SK-N-SH treated with all-trans-retinoic acid at 6 μM for 48 hours (cell line): ENCODE measurements at regions not wholly inside any gene's neighbourhood (a gene's known extent, or its start where the extent isn't known, plus 50 kb on each side); places are given as distances from the start of the nearest gene placed in this dataset.
"Not testable (repeated sequence)": the region's sequence is repeated elsewhere in the genome, so short reads cannot be mapped to it uniquely, and the experiment has no call there.

Source experiments
- ATAC-seq: fragments of 200-7000 bp; cut with Tn5 transposase; 3 replicates; pipeline ENCODE4 v1.9.1; 2020; ENCODE audit warnings: mild to moderate bottlenecking, moderate library complexity
- ARNTL ChIP-seq: fragments of 450-650 bp; formaldehyde crosslinking; IDR thresholded peaks from 2 replicates; pipeline ENCODE4 v1.5.0; 2020; ENCODE audit warnings: low read depth, mild to moderate bottlenecking, moderate library complexity, borderline replicate concordance
- BACH2 ChIP-seq: fragments of 250-450 bp; sonication (Bioruptor Pico); IDR thresholded peaks from 2 replicates; pipeline ENCODE4 v1.9.0; 2021; ENCODE audit warnings: mild to moderate bottlenecking, borderline replicate concordance
- CREB5 ChIP-seq: fragments of 250-450 bp; sonication (Bioruptor Pico); IDR thresholded peaks from 2 replicates; pipeline ENCODE4 v1.5.1; 2020; ENCODE audit warnings: low read depth, mild to moderate bottlenecking, moderate library complexity
- CSDC2 ChIP-seq: fragments of 250-450 bp; sonication (Bioruptor Pico); IDR thresholded peaks from 2 replicates; pipeline ENCODE4 v1.5.0; 2020; ENCODE audit warnings: mild to moderate bottlenecking, moderate library complexity
- CSRNP3 ChIP-seq: fragments of 250-450 bp; sonication (Bioruptor Pico); IDR thresholded peaks from 2 replicates; pipeline ENCODE4 v1.5.1; 2021; ENCODE audit warnings: mild to moderate bottlenecking, moderate library complexity
- ESRRG ChIP-seq: fragments of 250-450 bp; sonication (Bioruptor Pico); IDR thresholded peaks from 2 replicates; pipeline ENCODE4 v1.6.1; 2021; ENCODE audit warnings: mild to moderate bottlenecking
- GLIS3 ChIP-seq: fragments of 250-450 bp; sonication (Bioruptor Pico); IDR thresholded peaks from 2 replicates; pipeline ENCODE4 v1.5.0; 2020; ENCODE audit warnings: mild to moderate bottlenecking, moderate library complexity
- ISL1 ChIP-seq: fragments of 250-450 bp; sonication (Bioruptor Pico); IDR thresholded peaks from 2 replicates; pipeline ENCODE4 v2.1.2; 2022; ENCODE audit warnings: mild to moderate bottlenecking, moderate library complexity
- OSR1 ChIP-seq: fragments of 250-450 bp; sonication (Bioruptor Pico); IDR thresholded peaks from 2 replicates; pipeline ENCODE4 v1.8.0; 2022; ENCODE audit warnings: moderate library complexity, mild to moderate bottlenecking, inconsistent platforms
- POU6F1 ChIP-seq: fragments of 250-450 bp; sonication (Bioruptor Pico); IDR thresholded peaks from 2 replicates; pipeline ENCODE4 v1.8.0; 2021; ENCODE audit warnings: low read depth, mild to moderate bottlenecking, moderate library complexity, borderline replicate concordance
- PPARA ChIP-seq: fragments of 250-450 bp; sonication (Bioruptor Pico); IDR thresholded peaks from 2 replicates; pipeline ENCODE4 v1.5.0; 2020; ENCODE audit warnings: mild to moderate bottlenecking, borderline replicate concordance
- RARB ChIP-seq: fragments of 250-450 bp; sonication (Bioruptor Pico); IDR thresholded peaks from 2 replicates; pipeline ENCODE4 v1.8.0; 2021; ENCODE audit warnings: mild to moderate bottlenecking, moderate library complexity
- SNAI2 ChIP-seq: fragments of 250-450 bp; sonication (Bioruptor Pico); IDR thresholded peaks from 2 replicates; pipeline ENCODE4 v1.5.0; 2020; ENCODE audit warnings: mild to moderate bottlenecking, moderate library complexity
- TCF4 ChIP-seq: fragments of 250-450 bp; sonication (Bioruptor Pico); IDR thresholded peaks from 2 replicates; pipeline ENCODE4 v1.8.0; 2021; ENCODE audit warnings: mild to moderate bottlenecking, moderate library complexity, borderline replicate concordance
- TSHZ2 ChIP-seq: fragments of 250-450 bp; sonication (Bioruptor Pico); IDR thresholded peaks from 2 replicates; pipeline ENCODE4 v1.5.0; 2020; ENCODE audit warnings: mild to moderate bottlenecking, moderate library complexity
- ZC3H10 ChIP-seq: fragments of 250-450 bp; sonication (Bioruptor Pico); IDR thresholded peaks from 2 replicates; pipeline ENCODE4 v1.5.1; 2021; ENCODE audit warnings: mild to moderate bottlenecking, moderate library complexity
- ZFP3 ChIP-seq: fragments of 250-450 bp; sonication (Bioruptor Pico); IDR thresholded peaks from 2 replicates; pipeline ENCODE4 v1.5.0; 2020; ENCODE audit warnings: mild to moderate bottlenecking, moderate library complexity
- ZNF565 ChIP-seq: fragments of 450-650 bp; formaldehyde crosslinking; conservative IDR thresholded peaks from 2 replicates; pipeline ENCODE4 v1.5.0; 2020; ENCODE audit warnings: low read depth, mild to moderate bottlenecking, moderate library complexity
- TF ChIP-seq, protein P1 (sequence below): fragments of 250-450 bp; sonication (Bioruptor Pico); IDR thresholded peaks from 2 replicates; pipeline ENCODE4 v1.8.0; 2020; ENCODE audit warnings: mild to moderate bottlenecking, moderate library complexity, borderline replicate concordance

DNA sequence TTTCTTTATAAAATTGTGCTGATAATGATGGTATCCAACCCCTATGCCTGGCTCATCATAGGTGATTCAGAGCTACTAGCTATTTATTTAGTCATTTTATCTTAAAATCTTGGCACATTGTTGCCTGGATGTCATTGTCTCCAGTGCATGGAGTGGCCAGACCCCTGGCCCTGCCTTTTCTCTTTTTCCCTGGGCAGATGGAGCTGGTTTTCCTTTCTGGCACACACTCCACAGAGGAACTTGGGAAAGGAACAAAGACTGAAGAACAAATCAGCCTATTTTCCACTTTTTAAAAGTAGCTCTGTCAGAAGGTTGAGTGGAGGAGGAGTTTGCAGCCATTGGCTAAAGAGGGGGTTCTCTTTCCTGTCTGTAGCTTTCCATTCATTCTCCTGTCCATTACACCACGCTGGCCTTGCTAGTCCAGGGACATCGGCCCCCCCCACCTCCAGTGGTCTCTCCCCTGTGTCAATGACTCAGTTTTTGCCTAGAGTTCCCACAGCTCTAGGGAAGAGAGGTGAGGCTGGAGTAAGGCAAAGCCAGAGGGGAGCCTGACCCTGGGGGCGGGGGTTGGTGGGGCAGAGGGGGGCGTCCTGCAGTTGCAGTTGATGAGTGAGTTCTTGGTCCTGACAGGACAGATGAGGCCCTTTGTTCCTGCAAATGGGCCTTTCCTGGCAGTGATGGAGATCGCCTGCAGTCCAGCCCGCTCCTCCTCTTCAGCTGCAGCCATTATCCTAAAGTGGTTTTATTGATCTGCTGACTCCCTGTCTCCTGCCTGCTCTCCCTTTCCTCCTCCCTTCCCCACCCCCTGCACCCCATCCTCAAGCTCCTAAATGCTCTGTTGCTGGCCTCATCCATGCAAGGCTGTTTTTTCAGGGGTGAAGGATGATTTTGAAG lies 774.5 kb downstream of the DHX35 start (continued):
- TF ChIP-seq, protein P1, sequence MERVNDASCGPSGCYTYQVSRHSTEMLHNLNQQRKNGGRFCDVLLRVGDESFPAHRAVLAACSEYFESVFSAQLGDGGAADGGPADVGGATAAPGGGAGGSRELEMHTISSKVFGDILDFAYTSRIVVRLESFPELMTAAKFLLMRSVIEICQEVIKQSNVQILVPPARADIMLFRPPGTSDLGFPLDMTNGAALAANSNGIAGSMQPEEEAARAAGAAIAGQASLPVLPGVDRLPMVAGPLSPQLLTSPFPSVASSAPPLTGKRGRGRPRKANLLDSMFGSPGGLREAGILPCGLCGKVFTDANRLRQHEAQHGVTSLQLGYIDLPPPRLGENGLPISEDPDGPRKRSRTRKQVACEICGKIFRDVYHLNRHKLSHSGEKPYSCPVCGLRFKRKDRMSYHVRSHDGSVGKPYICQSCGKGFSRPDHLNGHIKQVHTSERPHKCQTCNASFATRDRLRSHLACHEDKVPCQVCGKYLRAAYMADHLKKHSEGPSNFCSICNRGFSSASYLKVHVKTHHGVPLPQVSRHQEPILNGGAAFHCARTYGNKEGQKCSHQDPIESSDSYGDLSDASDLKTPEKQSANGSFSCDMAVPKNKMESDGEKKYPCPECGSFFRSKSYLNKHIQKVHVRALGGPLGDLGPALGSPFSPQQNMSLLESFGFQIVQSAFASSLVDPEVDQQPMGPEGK (CRISPR knock-in tag), result no peak
- TF ChIP-seq RARB (CRISPR knock-in tag) (no peak), PPARA (CRISPR knock-in tag) (no peak), ISL1 (CRISPR knock-in tag) (no peak), GLIS3 (no peak)

- ATAC-seq, result not testable (repeated sequence)
Observed at GRCh38 chr20:39725513-39725912, 763.4 kb downstream of the DHX35 start.

- TF ChIP-seq OSR1 (CRISPR knock-in tag), result no peak
- no peak for TF ChIP-seq POU6F1 (CRISPR knock-in tag)
- TF ChIP-seq CREB5 (CRISPR knock-in tag), result no peak
- TF ChIP-seq PPARA (CRISPR knock-in tag), result no peak
- TF ChIP-seq SNAI2, result no peak
- TF ChIP-seq ARNTL (CRISPR knock-in tag), result no peak
- no peak for TF ChIP-seq ZFP3
- no peak for TF ChIP-seq GLIS3
- TF ChIP-seq ZC3H10 (CRISPR knock-in tag), result no peak
- no peak for TF ChIP-seq BACH2 (CRISPR knock-in tag)
- no peak for TF ChIP-seq ISL1 (CRISPR knock-in tag)
- TF ChIP-seq, protein P1 (CRISPR knock-in tag), result no peak
- no peak for TF ChIP-seq ZNF565
- TF ChIP-seq TCF4 (CRISPR knock-in tag), result no peak
- TF ChIP-seq ESRRG (CRISPR knock-in tag), result no peak
- TF ChIP-seq CSRNP3, result no peak
- no peak for TF ChIP-seq CSDC2 (CRISPR knock-in tag)
- TF ChIP-seq, all 23 proteins: peak for 0
- ATAC-seq, result no peak
Observed at GRCh38 chr20:39719293-39719692, 757.1 kb downstream of the DHX35 start.

DNA sequence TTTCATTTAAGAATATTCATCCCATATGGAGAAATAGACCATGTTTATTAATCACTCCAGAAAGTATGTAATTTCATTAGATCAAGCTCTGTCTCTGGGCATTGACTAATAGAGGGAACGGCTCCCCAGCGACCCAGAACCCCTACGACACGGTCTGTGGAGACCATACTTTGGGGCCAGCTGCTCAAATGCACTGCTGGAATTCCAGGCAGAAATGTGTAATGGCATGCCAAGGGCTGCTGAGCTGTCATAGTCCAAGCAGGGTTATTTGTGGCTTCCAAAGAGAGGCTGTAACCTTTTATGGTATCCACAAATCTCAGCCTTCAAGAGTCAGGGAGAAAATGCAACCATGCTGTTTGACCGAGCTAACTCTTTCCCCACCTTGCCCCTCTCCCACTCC lies 755.8 kb downstream of the DHX35 start:
- ATAC-seq, result no peak
- TF ChIP-seq TSHZ2 (no peak), POU6F1 (CRISPR knock-in tag) (no peak), ESRRG (CRISPR knock-in tag) (no peak), SNAI2 (no peak), RARB (CRISPR knock-in tag) (no peak), ZC3H10 (CRISPR knock-in tag) (no peak)
